ENCODE measurements at regions not wholly inside any gene's neighbourhood (a gene's known extent, or its start where the extent isn't known, plus 50 kb on each side); places are given as distances from the start of the nearest gene placed in this dataset.

DNA sequence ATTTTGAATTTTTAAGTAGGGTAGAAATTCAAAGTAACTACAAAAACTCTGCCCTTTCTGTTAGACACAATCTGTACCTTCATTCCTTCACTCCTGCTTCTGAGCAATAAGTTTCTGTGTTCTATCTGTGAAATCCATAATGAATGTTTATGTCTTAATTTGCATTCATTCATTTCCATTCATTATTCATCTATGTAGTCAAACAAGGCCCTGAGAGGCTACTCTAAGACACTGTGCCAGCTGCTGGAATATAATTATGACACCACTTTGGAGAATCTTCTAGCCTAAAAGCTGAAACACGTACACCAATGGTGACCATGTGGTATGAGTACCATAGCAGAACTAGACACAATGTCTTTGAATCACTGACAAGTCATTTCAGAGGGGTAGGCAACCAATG is 199.9 kb upstream of the FAR2 start:
- TF ChIP-seq SP1 (IDR thresholded peaks at IDR 0.05): no peak
- no peak for TF ChIP-seq FOXK2 (IDR thresholded peaks at IDR 0.05)
- no peak for TF ChIP-seq TARDBP (IDR thresholded peaks at IDR 0.05)
- TF ChIP-seq, protein P1, sequence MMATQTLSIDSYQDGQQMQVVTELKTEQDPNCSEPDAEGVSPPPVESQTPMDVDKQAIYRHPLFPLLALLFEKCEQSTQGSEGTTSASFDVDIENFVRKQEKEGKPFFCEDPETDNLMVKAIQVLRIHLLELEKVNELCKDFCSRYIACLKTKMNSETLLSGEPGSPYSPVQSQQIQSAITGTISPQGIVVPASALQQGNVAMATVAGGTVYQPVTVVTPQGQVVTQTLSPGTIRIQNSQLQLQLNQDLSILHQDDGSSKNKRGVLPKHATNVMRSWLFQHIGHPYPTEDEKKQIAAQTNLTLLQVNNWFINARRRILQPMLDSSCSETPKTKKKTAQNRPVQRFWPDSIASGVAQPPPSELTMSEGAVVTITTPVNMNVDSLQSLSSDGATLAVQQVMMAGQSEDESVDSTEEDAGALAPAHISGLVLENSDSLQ (IDR thresholded peaks at IDR 0.05): no peak
- TF ChIP-seq CTBP1 (IDR thresholded peaks at IDR 0.05; ENCODE audit: borderline replicate concordance): no peak
